Left ventricle myocardium inferior (tissue), 1 donor: ENCODE measurements at regions not wholly inside any gene's neighbourhood (a gene's known extent, or its start where the extent isn't known, plus 50 kb on each side); places are given as distances from the start of the nearest gene placed in this dataset.

ENCODE experiments used
- DNase-seq: peaks from one replicate; pipeline ENCODE4 v3.0.0-alpha.2; 2020
- H3K27ac ChIP-seq: fragments of 200-600 bp; replicated peaks from 2 replicates; pipeline ENCODE4 v1.8.0; 2021
- H3K27me3 ChIP-seq: fragments of 200-600 bp; 2 replicates; pipeline ENCODE4 v1.8.0; 2021; ENCODE audit warnings: low read depth
- H3K36me3 ChIP-seq: fragments of 200-600 bp; 2 replicates; pipeline ENCODE4 v1.8.0; 2021
- H3K4me1 ChIP-seq: fragments of 200-600 bp; 2 replicates; pipeline ENCODE4 v1.8.0; 2021
- H3K4me3 ChIP-seq: fragments of 200-600 bp; 2 replicates; pipeline ENCODE4 v1.8.0; 2021; ENCODE audit warnings: mild to moderate bottlenecking, moderate library complexity
- H3K9me3 ChIP-seq: fragments of 200-600 bp; replicated peaks from 2 replicates; pipeline ENCODE4 v1.8.0; 2021
- intact Hi-C: fragments of 100-400 bp; cut with micrococcal nuclease; formaldehyde crosslinking; loops from one replicate; pipeline ENCODE4 v1.11.0; 2022
- TF ChIP-seq, protein P1 (sequence below): fragments of 200-600 bp; IDR thresholded peaks from 2 replicates; pipeline ENCODE4 v1.8.0; 2021; ENCODE audit warnings: antibody characterized with exemption, mild to moderate bottlenecking, borderline replicate concordance
- donor health status: DM: no; HTN: yes; CAD: no; lungs with severe emphysema.

- no peak for DNase-seq
- Histone ChIP-seq H3K4me1 (peaks cover 41% of the 10 kb centered on the region), H3K27ac (no peak overlapping the region), H3K9me3 (peaks cover 30% of the 10 kb centered on the region), H3K27me3 (no peaks in the 10 kb centered on the region), H3K36me3 (no peaks in the 10 kb centered on the region), H3K4me3 (no peak overlapping the region)
- TF ChIP-seq, protein P1, sequence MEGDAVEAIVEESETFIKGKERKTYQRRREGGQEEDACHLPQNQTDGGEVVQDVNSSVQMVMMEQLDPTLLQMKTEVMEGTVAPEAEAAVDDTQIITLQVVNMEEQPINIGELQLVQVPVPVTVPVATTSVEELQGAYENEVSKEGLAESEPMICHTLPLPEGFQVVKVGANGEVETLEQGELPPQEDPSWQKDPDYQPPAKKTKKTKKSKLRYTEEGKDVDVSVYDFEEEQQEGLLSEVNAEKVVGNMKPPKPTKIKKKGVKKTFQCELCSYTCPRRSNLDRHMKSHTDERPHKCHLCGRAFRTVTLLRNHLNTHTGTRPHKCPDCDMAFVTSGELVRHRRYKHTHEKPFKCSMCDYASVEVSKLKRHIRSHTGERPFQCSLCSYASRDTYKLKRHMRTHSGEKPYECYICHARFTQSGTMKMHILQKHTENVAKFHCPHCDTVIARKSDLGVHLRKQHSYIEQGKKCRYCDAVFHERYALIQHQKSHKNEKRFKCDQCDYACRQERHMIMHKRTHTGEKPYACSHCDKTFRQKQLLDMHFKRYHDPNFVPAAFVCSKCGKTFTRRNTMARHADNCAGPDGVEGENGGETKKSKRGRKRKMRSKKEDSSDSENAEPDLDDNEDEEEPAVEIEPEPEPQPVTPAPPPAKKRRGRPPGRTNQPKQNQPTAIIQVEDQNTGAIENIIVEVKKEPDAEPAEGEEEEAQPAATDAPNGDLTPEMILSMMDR = no peak
- intact Hi-C loops = no loop called here
Measured at GRCh38 chr4:152259866-152260265, 276.0 kb downstream of the FBXW7 start.

GRCh38 chr4:152258804-152259708, 276.8 kb downstream of the FBXW7 start:
- Histone ChIP-seq H3K4me1 (peaks cover 38% of the 10 kb centered on the region), H3K36me3 (no peaks in the 10 kb centered on the region), H3K27ac (peak overlapping the region; percentile 80), H3K9me3 (peaks cover 30% of the 10 kb centered on the region), H3K4me3 (no peak overlapping the region), H3K27me3 (no peaks in the 10 kb centered on the region)
- intact Hi-C loops = no loop called here
- TF ChIP-seq, protein P1 = no peak
- DNase-seq = no peak

GRCh38 chr4:152258391-152258790, 277.5 kb downstream of the FBXW7 start:
- intact Hi-C loops = no loop called here
- TF ChIP-seq, protein P1 = no peak
- H3K36me3 ChIP-seq = no peaks in the 10 kb centered on the region
- DNase-seq = no peak
- H3K9me3 ChIP-seq = peaks cover 35% of the 10 kb centered on the region
- no peaks in the 10 kb centered on the region for H3K27me3 ChIP-seq
- peak overlapping the region; percentile 80 for H3K27ac ChIP-seq
- no peak overlapping the region for H3K4me3 ChIP-seq
- H3K4me1 ChIP-seq = peaks cover 38% of the 10 kb centered on the region

DNA sequence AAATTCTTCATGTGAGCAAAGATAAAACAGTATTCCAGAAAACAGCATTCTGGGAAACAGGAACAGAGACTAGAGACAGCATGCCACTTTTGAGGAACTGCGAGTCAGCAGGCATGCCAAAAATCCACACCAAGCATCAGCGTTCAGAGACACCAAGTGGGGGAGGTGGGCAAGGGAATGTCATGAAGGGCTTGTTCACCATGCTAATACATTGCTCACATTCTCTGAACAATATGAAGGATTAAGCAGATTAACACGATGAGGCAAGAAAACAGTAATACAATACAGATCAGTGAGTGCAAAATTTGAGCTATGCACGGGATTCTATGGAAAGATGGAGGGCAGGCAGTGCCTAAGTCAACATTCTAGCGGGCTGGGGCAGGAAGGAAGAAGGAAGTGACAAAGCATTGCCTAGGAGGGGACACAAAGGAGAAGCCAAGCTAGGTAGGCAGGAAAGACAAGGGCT, 278.3 kb downstream of the FBXW7 start:
- no peak for DNase-seq
- H3K27ac ChIP-seq = peak overlapping the region; percentile 80
- no peaks in the 10 kb centered on the region for H3K27me3 ChIP-seq
- no peaks in the 10 kb centered on the region for H3K36me3 ChIP-seq
- H3K9me3 ChIP-seq = peaks cover 35% of the 10 kb centered on the region
- H3K4me3 ChIP-seq = no peak overlapping the region
- intact Hi-C loops = no loop called here
- peaks cover 38% of the 10 kb centered on the region for H3K4me1 ChIP-seq
- TF ChIP-seq, protein P1 = no peak

DNA sequence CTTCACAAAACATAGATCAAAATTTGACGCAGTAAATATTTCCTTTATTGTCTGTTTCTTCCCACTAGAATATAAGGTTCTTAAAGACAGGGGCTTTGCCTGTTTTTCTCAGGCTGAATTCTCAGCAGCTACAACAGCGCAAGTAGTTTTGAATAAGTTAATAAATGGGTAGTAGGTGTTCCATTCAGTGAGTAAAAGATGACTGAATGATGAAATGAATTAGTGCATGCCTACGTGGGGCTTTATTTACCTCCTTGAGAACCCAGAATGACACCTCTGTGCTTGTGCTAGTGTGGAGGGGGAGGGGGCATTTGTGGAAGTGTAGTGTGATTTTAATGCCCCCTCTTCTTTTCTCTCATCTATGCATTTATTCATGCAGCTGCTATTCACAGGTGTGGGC, 278.9 kb downstream of the FBXW7 start:
- H3K27ac ChIP-seq = peak overlapping the region; percentile 80
- H3K9me3 ChIP-seq = peaks cover 35% of the 10 kb centered on the region
- intact Hi-C loops = no loop called here
- H3K4me3 ChIP-seq = no peak overlapping the region
- TF ChIP-seq, protein P1 = no peak
- no peaks in the 10 kb centered on the region for H3K36me3 ChIP-seq
- no peaks in the 10 kb centered on the region for H3K27me3 ChIP-seq
- H3K4me1 ChIP-seq = peaks cover 38% of the 10 kb centered on the region
- no peak for DNase-seq
